Upper lobe of left lung (tissue), 6 donors: ENCODE measurements at regions not wholly inside any gene's neighbourhood (a gene's known extent, or its start where the extent isn't known, plus 50 kb on each side); places are given as distances from the start of the nearest gene placed in this dataset.
"Not testable (repeated sequence)": the region's sequence is repeated elsewhere in the genome, so short reads cannot be mapped to it uniquely, and the experiment has no call there.

ENCODE experiments used
- ATAC-seq, 2 donors: fragments of 200-7000 bp; cut with Tn5 transposase; one replicate each; pipeline ENCODE4 v1.9.1; 2022; ENCODE audit warnings: mild to moderate bottlenecking in 2 of 2, moderate library complexity in 2 of 2; ENCODE audit not compliant: low FRiP score in 2 of 2
- DNase-seq, 2 donors: peaks; one replicate each; pipeline ENCODE4 v3.0.0-alpha.2; 2019 to 2020
- H3K27ac ChIP-seq, 4 donors: fragments of 200-600 bp; sonication (generic); one replicate each; pipeline ENCODE4 v1.5.1; 2016 to 2019
- H3K27me3 ChIP-seq, 4 donors: fragments of 200-600 bp; sonication (generic); one replicate each; pipeline ENCODE4 v1.5.1; 2017 to 2019
- H3K36me3 ChIP-seq, 4 donors: fragments of 200-600 bp; sonication (generic); one replicate each; pipeline ENCODE4 v1.5.1; 2016 to 2019
- H3K4me1 ChIP-seq, 4 donors: fragments of 200-600 bp; sonication (generic); one replicate each; pipeline ENCODE4 v1.5.1; 2018 to 2019
- H3K4me3 ChIP-seq, 4 donors: fragments of 200-600 bp; sonication (generic); one replicate each; pipeline ENCODE4 v1.5.1; 2017 to 2019; ENCODE audit warnings: mild to moderate bottlenecking in 2 of 4, moderate library complexity in 1 of 4
- H3K9me3 ChIP-seq, 4 donors: fragments of 200-600 bp; sonication (generic); one replicate each; pipeline ENCODE4 v1.5.1; 2018 to 2019
- EP300 ChIP-seq, 4 donors: sonication (generic); formaldehyde crosslinking; IDR thresholded peaks; one replicate each; pipeline ENCODE4 v1.5.1; 2017; ENCODE audit warnings: antibody characterized with exemption in 4 of 4, control low read depth in 2 of 4
- POLR2A ChIP-seq, 4 donors: fragments of 450-650 bp; IDR thresholded peaks; one replicate each; pipeline ENCODE4 v1.5.1; 2016 to 2017; ENCODE audit warnings: antibody characterized with exemption in 4 of 4, mild to moderate bottlenecking in 2 of 4
- POLR2AphosphoS5 ChIP-seq, 2 donors: sonication (generic); formaldehyde crosslinking; IDR thresholded peaks; one replicate each; pipeline ENCODE4 v1.5.1; 2017; ENCODE audit warnings: antibody characterized with exemption in 2 of 2
- WGBS, 2 donors: methylation state at CpG; one replicate each; pipeline ENCODE4 v1.1.5; 2017 to 2018; 5-methylcytosine and 5-hydroxymethylcytosine counted together
- TF ChIP-seq, protein P1 (sequence below), 6 experiments: fragments of 450-650 bp in 4 of 6; fragments of 200-600 bp in 2 of 6; sonication (generic) in 2 of 6; IDR thresholded peaks; one replicate each; pipeline ENCODE4 v1.5.1; 2016 to 2019; ENCODE audit warnings: antibody characterized with exemption in 6 of 6
- donor health status: DM: no; HTN: no; CAD: no; lungs with moderate emphysema.
- donor health status: DM: no; HTN: yes; CAD: no; lungs with severe emphysema.

DNA sequence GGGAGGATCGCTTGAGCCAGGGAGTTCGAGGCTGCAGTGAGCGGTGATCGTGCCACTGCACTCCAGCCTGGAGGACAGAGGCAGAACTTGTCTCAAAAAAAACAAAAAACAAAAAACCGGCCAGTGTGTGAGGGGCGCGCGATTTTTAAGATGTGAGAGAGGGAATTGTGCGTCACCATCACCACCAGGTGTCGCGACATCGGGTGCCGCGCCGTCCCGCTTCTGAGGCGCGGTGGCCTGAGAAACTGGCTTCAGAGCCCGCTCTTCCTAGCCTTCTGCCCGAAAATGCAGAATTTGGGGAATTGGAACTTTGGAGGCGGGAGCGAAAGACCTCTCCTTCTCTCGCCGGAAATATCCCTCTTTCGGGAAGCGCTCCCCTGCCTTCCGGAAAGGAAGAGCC lies 524.8 kb downstream of the KCNJ18 start:
- DNase-seq (peak in 1 of 2 donors; percentile 36), ATAC-seq (no peak)
- Histone ChIP-seq H3K9me3 (peaks cover 0 to 5% (median 0%) of the 10 kb centered on the region in 4 donors), H3K4me3 (no peak overlapping the region), H3K36me3 (no peaks in the 10 kb centered on the region), H3K4me1 (no peaks in the 10 kb centered on the region), H3K27me3 (no peaks in the 10 kb centered on the region), H3K27ac (no peak overlapping the region)
- no peak for TF ChIP-seq POLR2AphosphoS5 (IDR thresholded peaks at IDR 0.05)
- 45 to 51% methylated on average over 21 to 27 of the region's 27 CpGs for WGBS, 2 donors

DNA sequence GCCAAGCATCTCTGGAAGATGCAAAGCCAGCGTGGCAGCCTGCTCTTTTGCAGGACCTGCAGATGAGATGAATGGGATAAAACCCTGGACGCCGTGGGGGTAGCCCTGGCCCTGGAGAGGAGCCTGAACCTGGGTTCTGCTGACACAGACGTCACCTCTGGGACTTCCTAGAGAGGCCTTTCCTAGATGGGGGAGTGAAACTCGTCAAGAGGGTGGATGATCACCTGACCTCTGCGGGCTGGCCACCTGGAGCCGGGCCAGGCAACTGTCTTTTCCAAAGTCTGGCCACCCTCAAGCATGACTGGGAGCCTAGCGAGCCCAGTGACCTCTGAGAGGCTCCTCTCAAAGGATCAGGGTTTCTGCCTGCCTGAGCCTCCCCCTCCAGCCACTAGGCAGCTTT lies 529.0 kb downstream of the KCNJ18 start:
- 70 to 83% methylated on average over 6 to 8 of the region's 8 CpGs for WGBS, 2 donors
- DNase-seq (no peak), ATAC-seq (no peak)
- no peaks in the 10 kb centered on the region for H3K36me3 ChIP-seq
- no peak overlapping the region for H3K27ac ChIP-seq
- H3K4me1 ChIP-seq, result no peaks in the 10 kb centered on the region
- H3K27me3 ChIP-seq, result no peaks in the 10 kb centered on the region
- peaks cover 0 to 5% (median 0%) of the 10 kb centered on the region in 4 donors for H3K9me3 ChIP-seq
- no peak overlapping the region for H3K4me3 ChIP-seq
- no peak for TF ChIP-seq POLR2A (IDR thresholded peaks at IDR 0.05)
- TF ChIP-seq, protein P1, sequence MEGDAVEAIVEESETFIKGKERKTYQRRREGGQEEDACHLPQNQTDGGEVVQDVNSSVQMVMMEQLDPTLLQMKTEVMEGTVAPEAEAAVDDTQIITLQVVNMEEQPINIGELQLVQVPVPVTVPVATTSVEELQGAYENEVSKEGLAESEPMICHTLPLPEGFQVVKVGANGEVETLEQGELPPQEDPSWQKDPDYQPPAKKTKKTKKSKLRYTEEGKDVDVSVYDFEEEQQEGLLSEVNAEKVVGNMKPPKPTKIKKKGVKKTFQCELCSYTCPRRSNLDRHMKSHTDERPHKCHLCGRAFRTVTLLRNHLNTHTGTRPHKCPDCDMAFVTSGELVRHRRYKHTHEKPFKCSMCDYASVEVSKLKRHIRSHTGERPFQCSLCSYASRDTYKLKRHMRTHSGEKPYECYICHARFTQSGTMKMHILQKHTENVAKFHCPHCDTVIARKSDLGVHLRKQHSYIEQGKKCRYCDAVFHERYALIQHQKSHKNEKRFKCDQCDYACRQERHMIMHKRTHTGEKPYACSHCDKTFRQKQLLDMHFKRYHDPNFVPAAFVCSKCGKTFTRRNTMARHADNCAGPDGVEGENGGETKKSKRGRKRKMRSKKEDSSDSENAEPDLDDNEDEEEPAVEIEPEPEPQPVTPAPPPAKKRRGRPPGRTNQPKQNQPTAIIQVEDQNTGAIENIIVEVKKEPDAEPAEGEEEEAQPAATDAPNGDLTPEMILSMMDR (IDR thresholded peaks at IDR 0.05), result no peak
- TF ChIP-seq EP300 (IDR thresholded peaks at IDR 0.05), result no peak
- TF ChIP-seq POLR2AphosphoS5 (IDR thresholded peaks at IDR 0.05), result no peak

DNA sequence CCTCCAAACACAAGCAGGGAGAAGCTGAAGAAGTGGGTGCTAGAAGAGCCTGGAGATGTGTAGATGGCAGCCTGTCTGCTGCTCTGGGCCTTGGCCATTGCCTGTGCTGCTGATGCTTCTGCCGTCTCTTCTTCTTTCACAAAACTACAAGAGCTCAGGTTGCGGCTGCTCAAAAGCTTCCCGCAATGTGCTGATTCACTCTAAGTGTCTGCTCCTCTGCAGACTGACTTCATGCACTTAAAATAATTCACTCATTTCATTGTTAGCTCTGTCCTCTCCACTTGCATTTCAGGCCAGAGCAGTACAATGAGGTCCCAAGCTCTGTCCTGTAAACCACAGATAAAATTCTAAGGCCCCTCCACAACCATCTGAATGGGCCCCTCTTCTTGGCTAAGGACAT lies 534.2 kb downstream of the KCNJ18 start:
- not testable (repeated sequence) for H3K27ac ChIP-seq, H3K27me3 ChIP-seq, DNase-seq, H3K36me3 ChIP-seq, H3K4me3 ChIP-seq, ATAC-seq, H3K4me1 ChIP-seq, H3K9me3 ChIP-seq
- WGBS, 2 donors, result 94 to 97% methylated on average over 3 of the region's 3 CpGs

DNA sequence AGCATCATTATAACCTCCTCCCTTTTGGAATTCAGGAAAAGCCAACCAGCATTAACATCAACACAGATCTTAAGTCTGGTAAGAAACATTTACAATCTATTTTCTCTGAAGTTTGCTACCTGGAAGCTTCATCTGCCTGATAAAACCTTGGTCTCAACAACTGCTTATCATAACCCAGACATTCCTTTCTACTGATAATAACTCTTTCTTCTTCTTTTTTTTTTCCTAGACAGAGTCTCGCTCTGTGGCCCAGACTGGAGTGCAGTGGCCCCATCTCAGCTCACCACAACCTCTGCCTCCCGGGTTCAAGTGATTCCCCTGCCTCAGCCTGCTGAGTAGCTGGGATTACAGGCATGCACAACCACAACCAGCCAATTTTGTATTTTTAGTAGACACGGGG lies 534.6 kb downstream of the KCNJ18 start:
- WGBS, 2 donors, result 74 to 75% methylated on average over 3 of the region's 3 CpGs
- not testable (repeated sequence) for H3K27me3 ChIP-seq

DNA sequence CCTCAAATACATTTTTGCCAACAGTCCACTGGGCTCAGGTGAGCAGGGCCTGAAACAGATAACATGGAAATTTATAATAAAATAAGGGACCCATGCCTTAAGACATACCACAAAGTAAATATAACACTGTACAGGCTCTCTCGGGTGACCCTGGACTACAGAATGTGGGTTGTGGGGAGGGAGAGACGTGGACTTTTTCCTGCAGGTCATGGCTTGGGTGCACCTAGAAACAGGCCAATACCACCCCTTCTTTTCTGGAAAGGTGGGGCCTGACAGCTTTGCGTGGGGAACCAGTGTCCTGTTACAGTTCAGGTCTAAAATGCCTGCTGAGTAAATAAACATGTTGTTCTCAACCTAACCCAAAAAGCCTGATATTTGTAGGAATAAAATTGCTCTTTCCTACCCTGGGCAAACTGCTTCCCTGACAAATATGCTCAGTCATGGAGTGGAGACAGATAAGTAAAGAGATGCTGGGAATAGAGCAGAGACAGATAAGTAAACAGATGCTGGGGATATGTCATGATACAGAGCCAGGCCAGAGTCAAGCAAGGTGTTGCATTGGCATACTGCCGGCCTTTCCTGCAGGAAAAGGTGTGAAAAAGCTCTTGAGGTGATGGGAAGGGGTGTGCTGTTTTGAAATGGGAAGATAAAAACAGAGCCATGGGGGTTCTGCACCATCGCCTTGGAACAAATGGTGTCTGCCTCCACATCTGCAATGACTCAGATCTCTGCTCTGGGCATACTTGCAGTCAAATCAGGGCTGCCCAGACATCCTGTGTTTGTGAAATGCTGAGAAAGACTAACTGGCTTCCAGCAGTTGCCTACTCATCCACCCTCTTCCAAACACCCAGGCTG lies 535.6 kb downstream of the KCNJ18 start:
- DNase-seq, H3K9me3 ChIP-seq, H3K4me3 ChIP-seq, H3K27me3 ChIP-seq, H3K4me1 ChIP-seq, H3K36me3 ChIP-seq, H3K27ac ChIP-seq, ATAC-seq: not testable (repeated sequence)
- 65 to 68% methylated on average over 4 to 5 of the region's 5 CpGs for WGBS, 2 donors

More for the DNA sequence above, 534.6 kb downstream of the KCNJ18 start:
- H3K9me3 ChIP-seq, H3K27ac ChIP-seq, DNase-seq, H3K4me1 ChIP-seq, ATAC-seq, H3K4me3 ChIP-seq, H3K36me3 ChIP-seq: not testable (repeated sequence)

DNA sequence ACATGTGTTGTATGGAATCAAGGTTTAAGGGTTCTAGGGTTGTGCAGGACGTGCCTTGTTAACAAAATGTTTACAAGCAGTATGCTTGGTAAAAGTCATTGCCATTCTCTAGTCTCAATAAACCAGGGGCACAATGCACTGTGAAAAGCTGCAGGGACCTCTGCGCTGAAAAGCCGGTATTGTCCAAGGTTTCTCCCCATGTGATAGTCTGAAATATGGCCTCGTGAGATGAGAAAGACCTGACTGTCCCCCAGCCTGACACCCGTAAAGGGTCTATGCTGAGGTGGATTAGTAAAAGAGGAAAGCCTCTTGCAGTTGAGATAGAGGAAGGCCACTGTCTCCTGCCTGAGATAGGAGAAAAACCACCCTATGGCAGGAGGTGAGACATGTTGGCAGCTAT lies 537.5 kb downstream of the KCNJ18 start:
- H3K4me1 ChIP-seq, H3K9me3 ChIP-seq, DNase-seq, ATAC-seq, H3K36me3 ChIP-seq, H3K27ac ChIP-seq, H3K4me3 ChIP-seq, H3K27me3 ChIP-seq: not testable (repeated sequence)
- 68 to 70% methylated on average over 5 of the region's 5 CpGs for WGBS, 2 donors

DNA sequence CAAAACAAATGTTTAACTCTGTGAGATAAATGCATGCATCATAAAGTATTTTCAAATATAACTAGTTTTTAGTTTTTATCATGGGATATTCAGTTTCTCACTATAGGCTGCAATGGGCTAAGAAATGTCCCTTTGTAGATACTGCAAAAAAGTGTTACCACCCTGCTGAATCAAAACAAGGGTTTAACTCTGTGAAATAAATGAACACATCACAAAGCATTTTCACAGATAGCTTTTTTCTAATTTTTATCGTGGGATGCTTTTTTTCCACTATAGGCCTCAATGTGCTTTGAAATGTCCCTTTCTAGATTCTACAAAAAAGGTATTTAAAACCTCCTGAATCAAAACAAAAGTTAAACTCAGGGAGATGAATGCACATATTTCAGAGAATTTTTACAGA lies 541.1 kb downstream of the KCNJ18 start:
- Histone ChIP-seq H3K36me3 (no peaks in the 10 kb centered on the region), H3K4me1 (no peaks in the 10 kb centered on the region), H3K27ac (no peak overlapping the region), H3K4me3 (no peak overlapping the region), H3K27me3 (no peaks in the 10 kb centered on the region), H3K9me3 (peaks cover 0 to 7% (median 0%) of the 10 kb centered on the region in 4 donors)
- no peak for ATAC-seq
- DNase-seq, result no peak
- WGBS, 2 donors, result 100% methylated on average over 1 of the region's 1 CpG
- TF ChIP-seq, protein P1 (IDR thresholded peaks at IDR 0.05), result no peak
- no peak for TF ChIP-seq POLR2AphosphoS5 (IDR thresholded peaks at IDR 0.05)
- TF ChIP-seq POLR2A (IDR thresholded peaks at IDR 0.05), result no peak
- TF ChIP-seq EP300 (IDR thresholded peaks at IDR 0.05), result no peak
